Mesothelial cell of epicardium (in vitro differentiated cells): ENCODE measurements at regions not wholly inside any gene's neighbourhood (a gene's known extent, or its start where the extent isn't known, plus 50 kb on each side); places are given as distances from the start of the nearest gene placed in this dataset.

Source experiments
- DNase-seq, 2 experiments: peaks; one replicate each; pipeline ENCODE4 v3.0.0; 2021; ENCODE audit warnings: low spot score in 2 of 2; ENCODE audit not compliant: unreplicated experiment in 2 of 2
- H3K27ac Mint-ChIP-seq: 2 replicates; pipeline ENCODE4 v1.8.0; 2021; ENCODE audit warnings: mixed read lengths
- H3K27me3 Mint-ChIP-seq: 2 replicates; pipeline ENCODE4 v1.8.0; 2021; ENCODE audit warnings: low read depth, mixed read lengths
- H3K36me3 Mint-ChIP-seq: 2 replicates; pipeline ENCODE4 v1.8.0; 2021; ENCODE audit warnings: mixed read lengths
- H3K4me1 Mint-ChIP-seq: 2 replicates; pipeline ENCODE4 v1.8.0; 2021; ENCODE audit warnings: mixed read lengths
- H3K4me3 Mint-ChIP-seq: 2 replicates; pipeline ENCODE4 v1.8.0; 2021; ENCODE audit warnings: mild to moderate bottlenecking, moderate library complexity, mixed read lengths
- H3K9me3 Mint-ChIP-seq: 2 replicates; pipeline ENCODE4 v1.8.0; 2021; ENCODE audit warnings: mixed read lengths
- TF ChIP-seq, protein P1 (sequence below): fragments of 200-600 bp; sonication (generic); IDR thresholded peaks from one replicate; pipeline ENCODE4 v1.5.0; 2021; ENCODE audit warnings: antibody characterized with exemption; ENCODE audit not compliant: unreplicated experiment

DNA sequence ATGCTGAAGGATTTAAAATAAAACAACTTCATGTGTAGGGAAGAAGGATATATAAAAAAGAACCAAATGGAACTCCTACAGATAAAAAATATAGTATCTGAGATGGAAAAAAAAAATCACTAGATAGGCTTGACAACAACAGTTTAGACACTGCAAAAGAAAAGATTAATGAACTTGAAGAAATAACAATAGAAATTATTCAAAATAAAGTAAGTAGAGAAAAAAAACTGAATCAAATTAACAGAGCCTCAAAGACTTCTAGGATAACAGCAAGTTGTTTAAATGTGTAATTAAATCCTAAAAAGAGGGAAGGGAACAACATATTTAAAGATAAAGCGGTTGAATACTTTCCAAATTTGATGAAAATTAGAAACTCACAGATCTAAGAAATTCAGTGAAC, 316.3 kb upstream of the ECI2 start:
- Mint-ChIP-seq H3K4me3 (no peak overlapping the region), H3K27me3 (no peaks in the 10 kb centered on the region), H3K4me1 (no peaks in the 10 kb centered on the region), H3K27ac (no peak overlapping the region), H3K36me3 (peaks cover 10% of the 10 kb centered on the region), H3K9me3 (peaks cover 40% of the 10 kb centered on the region)
- TF ChIP-seq, protein P1, sequence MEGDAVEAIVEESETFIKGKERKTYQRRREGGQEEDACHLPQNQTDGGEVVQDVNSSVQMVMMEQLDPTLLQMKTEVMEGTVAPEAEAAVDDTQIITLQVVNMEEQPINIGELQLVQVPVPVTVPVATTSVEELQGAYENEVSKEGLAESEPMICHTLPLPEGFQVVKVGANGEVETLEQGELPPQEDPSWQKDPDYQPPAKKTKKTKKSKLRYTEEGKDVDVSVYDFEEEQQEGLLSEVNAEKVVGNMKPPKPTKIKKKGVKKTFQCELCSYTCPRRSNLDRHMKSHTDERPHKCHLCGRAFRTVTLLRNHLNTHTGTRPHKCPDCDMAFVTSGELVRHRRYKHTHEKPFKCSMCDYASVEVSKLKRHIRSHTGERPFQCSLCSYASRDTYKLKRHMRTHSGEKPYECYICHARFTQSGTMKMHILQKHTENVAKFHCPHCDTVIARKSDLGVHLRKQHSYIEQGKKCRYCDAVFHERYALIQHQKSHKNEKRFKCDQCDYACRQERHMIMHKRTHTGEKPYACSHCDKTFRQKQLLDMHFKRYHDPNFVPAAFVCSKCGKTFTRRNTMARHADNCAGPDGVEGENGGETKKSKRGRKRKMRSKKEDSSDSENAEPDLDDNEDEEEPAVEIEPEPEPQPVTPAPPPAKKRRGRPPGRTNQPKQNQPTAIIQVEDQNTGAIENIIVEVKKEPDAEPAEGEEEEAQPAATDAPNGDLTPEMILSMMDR = no peak
- no peak for DNase-seq

DNA sequence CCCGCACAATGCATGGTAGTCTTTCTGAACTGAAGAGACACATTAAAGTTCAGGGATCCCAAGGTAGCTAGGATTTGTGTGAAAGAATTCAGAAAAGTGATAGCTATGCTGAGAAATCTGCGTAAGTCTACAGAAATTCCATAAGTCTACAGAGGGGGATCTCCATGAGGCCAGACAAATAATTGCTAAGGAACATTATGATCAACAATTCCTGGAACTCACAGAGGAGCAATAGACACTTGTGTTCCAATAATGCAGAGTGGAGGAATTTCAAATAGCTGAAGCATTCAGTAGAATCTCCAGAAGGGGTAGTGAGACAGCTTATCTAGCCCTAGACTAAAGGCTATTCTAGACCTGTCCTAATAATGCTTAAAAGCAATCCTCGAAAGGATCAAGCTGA, 315.7 kb upstream of the ECI2 start:
- H3K27me3 Mint-ChIP-seq = no peaks in the 10 kb centered on the region
- TF ChIP-seq, protein P1 = no peak
- peaks cover 40% of the 10 kb centered on the region for H3K9me3 Mint-ChIP-seq
- peaks cover 10% of the 10 kb centered on the region for H3K36me3 Mint-ChIP-seq
- no peak overlapping the region for H3K27ac Mint-ChIP-seq
- H3K4me1 Mint-ChIP-seq = no peaks in the 10 kb centered on the region
- H3K4me3 Mint-ChIP-seq = no peak overlapping the region
- no peak for DNase-seq

GRCh38 chr6:4450237-4450636, 314.9 kb upstream of the ECI2 start:
- no peak for DNase-seq
- TF ChIP-seq, protein P1 = no peak
- no peak overlapping the region for H3K4me3 Mint-ChIP-seq
- peaks cover 38% of the 10 kb centered on the region for H3K9me3 Mint-ChIP-seq
- no peaks in the 10 kb centered on the region for H3K27me3 Mint-ChIP-seq
- peaks cover 10% of the 10 kb centered on the region for H3K36me3 Mint-ChIP-seq
- H3K4me1 Mint-ChIP-seq = no peaks in the 10 kb centered on the region
- no peak overlapping the region for H3K27ac Mint-ChIP-seq

DNA sequence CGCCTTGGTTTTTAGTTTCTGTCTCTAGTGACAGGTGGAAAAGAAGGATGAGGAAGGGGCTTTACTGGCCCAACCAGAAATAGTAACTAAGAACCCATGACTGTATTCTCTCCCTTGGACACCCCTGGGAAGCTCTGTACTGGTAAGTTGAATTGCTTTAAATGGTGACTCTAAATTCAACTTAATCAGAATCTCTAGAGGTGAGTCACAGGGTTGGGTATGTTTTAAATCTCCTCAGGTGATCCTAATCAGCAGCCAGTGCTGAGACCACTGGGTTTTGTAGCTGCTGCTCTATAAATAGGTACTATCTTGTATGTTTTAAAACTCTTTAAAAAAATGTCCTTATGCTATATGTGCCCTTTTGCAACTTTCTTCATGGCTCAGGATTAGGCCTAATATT, 314.0 kb upstream of the ECI2 start:
- TF ChIP-seq, protein P1 = no peak
- Mint-ChIP-seq H3K27ac (no peak overlapping the region), H3K4me1 (no peaks in the 10 kb centered on the region), H3K36me3 (peaks cover 10% of the 10 kb centered on the region), H3K9me3 (peaks cover 34% of the 10 kb centered on the region), H3K4me3 (no peak overlapping the region), H3K27me3 (no peaks in the 10 kb centered on the region)
- no peak for DNase-seq

DNA sequence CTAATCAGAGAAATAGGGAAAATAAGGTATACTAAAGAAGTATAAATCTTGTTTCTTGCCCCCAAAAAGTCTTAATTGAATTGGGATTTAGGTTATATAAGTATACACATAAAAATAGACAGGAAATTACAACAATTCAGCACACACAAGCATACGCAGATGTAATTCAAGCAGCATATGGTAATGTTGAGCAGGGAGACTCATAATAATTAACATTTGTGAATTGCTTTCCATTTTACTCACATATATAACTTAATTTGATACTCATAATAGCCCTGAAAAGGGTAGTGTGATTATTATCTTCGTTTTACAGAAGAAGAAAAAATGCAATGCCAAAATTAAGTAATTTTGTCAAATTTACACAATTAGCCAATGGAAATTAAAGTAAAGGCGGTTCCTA, 313.5 kb upstream of the ECI2 start:
- no peak for DNase-seq
- peaks cover 33% of the 10 kb centered on the region for H3K9me3 Mint-ChIP-seq
- H3K27ac Mint-ChIP-seq = no peak overlapping the region
- H3K36me3 Mint-ChIP-seq = peaks cover 10% of the 10 kb centered on the region
- H3K4me3 Mint-ChIP-seq = no peak overlapping the region
- TF ChIP-seq, protein P1 = no peak
- H3K4me1 Mint-ChIP-seq = no peaks in the 10 kb centered on the region
- H3K27me3 Mint-ChIP-seq = no peaks in the 10 kb centered on the region

GRCh38 chr6:4447639-4448330, 312.4 kb upstream of the ECI2 start:
- H3K36me3 Mint-ChIP-seq = peaks cover 10% of the 10 kb centered on the region
- no peak for DNase-seq
- no peak overlapping the region for H3K4me3 Mint-ChIP-seq
- H3K9me3 Mint-ChIP-seq = peaks cover 32% of the 10 kb centered on the region
- no peak overlapping the region for H3K27ac Mint-ChIP-seq
- H3K27me3 Mint-ChIP-seq = no peaks in the 10 kb centered on the region
- no peaks in the 10 kb centered on the region for H3K4me1 Mint-ChIP-seq
- TF ChIP-seq, protein P1 = no peak
